ENCODE measurements at regions not wholly inside any gene's neighbourhood (a gene's known extent, or its start where the extent isn't known, plus 50 kb on each side); places are given as distances from the start of the nearest gene placed in this dataset.

DNA sequence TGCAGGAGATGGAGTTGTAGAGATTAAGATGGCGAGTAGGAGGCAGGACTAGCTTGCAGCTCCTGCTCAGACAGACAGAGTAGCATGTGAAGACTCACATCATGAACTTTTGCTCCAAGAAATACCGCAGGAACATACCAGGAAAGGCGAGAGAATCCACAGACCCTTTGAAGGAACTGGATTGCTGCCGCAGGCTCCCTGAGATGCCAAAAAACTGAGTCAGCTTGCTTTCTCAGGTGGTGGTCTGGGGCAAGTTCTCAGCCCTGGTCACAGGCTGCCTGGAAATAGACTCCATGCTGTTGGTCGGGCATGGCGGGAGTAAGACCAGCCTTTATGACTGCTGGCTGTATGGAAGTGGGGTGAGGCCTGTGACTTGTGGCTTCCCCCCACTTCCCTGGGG is 163.6 kb upstream of the NAV3 start:
- Histone ChIP-seq H3K79me2 (ENCODE audit: low read length) (no peaks in the 10 kb centered on the region), H3K36me3 (replicated peaks; ENCODE audit: low read depth, low read length) (no peaks in the 10 kb centered on the region), H2AFZ (ENCODE audit: low read depth, low read length) (no peak overlapping the region), H3K27ac (ENCODE audit: low read length) (no peak overlapping the region), H3K4me2 (ENCODE audit: low read length) (no peak overlapping the region), H3K27me3 (ENCODE audit: low read depth, low read length) (no peaks in the 10 kb centered on the region), H3K4me3 (ENCODE audit: low read length) (no peak overlapping the region), H3K4me1 (ENCODE audit: low read length) (no peaks in the 10 kb centered on the region), H4K20me1 (ENCODE audit: insufficient read depth, low read length) (no peaks in the 10 kb centered on the region), H3K9me3 (ENCODE audit: insufficient read depth, low read length) (no peaks in the 10 kb centered on the region), H3K9ac (ENCODE audit: low read length) (no peak overlapping the region)
- TF ChIP-seq EZH2phosphoT487 (IDR thresholded peaks at IDR 0.05; ENCODE audit: low read depth): no peak
- TF ChIP-seq CTCF (IDR thresholded peaks at IDR 0.05; ENCODE audit: low read depth, low read length): no peak

DNA sequence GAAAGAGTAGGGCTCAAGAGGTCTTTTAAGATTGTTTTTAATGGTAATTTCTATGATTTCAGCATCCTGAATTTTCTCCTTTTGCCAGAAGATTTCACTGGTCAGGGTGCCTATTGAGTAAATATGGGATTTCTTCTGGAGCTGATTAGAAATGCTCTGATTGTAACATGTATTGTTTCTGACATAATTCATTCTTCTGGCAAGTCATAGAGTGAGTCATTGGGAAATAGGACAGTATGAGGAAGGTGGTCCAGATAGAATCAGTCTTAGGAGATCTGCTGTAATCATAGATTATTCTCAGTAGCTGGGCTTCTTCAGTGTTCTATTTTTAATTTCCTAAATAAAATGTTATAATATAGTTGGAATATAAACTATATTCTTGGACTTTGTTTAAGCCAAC is 182.0 kb upstream of the NAV3 start:
- Histone ChIP-seq H2AFZ (ENCODE audit: low read depth, low read length) (no peak overlapping the region), H3K27ac (ENCODE audit: low read length) (no peak overlapping the region), H3K9ac (ENCODE audit: low read length) (no peak overlapping the region), H3K4me2 (ENCODE audit: low read length) (no peak overlapping the region), H3K79me2 (ENCODE audit: low read length) (no peaks in the 10 kb centered on the region), H3K4me1 (ENCODE audit: low read length) (no peaks in the 10 kb centered on the region), H4K20me1 (ENCODE audit: insufficient read depth, low read length) (no peaks in the 10 kb centered on the region), H3K4me3 (ENCODE audit: low read length) (no peak overlapping the region), H3K36me3 (replicated peaks; ENCODE audit: low read depth, low read length) (no peaks in the 10 kb centered on the region), H3K9me3 (ENCODE audit: insufficient read depth, low read length) (no peaks in the 10 kb centered on the region), H3K27me3 (ENCODE audit: low read depth, low read length) (no peaks in the 10 kb centered on the region)
- TF ChIP-seq EZH2phosphoT487 (IDR thresholded peaks at IDR 0.05; ENCODE audit: low read depth) (no peak), CTCF (IDR thresholded peaks at IDR 0.05; ENCODE audit: low read depth, low read length) (no peak)

- Histone ChIP-seq H3K27me3 (ENCODE audit: low read depth, low read length) (no peaks in the 10 kb centered on the region), H3K9me3 (ENCODE audit: insufficient read depth, low read length) (no peaks in the 10 kb centered on the region), H3K4me3 (ENCODE audit: low read length) (no peak overlapping the region), H3K4me1 (ENCODE audit: low read length) (peaks cover 1% of the 10 kb centered on the region), H4K20me1 (ENCODE audit: insufficient read depth, low read length) (no peaks in the 10 kb centered on the region), H2AFZ (ENCODE audit: low read depth, low read length) (no peak overlapping the region; the same call in 1 of the 2 replicates), H3K9ac (ENCODE audit: low read length) (no peak overlapping the region), H3K4me2 (ENCODE audit: low read length) (no peak overlapping the region), H3K36me3 (replicated peaks; ENCODE audit: low read depth, low read length) (no peaks in the 10 kb centered on the region), H3K27ac (ENCODE audit: low read length) (no peak overlapping the region), H3K79me2 (ENCODE audit: low read length) (no peaks in the 10 kb centered on the region)
- TF ChIP-seq CTCF (IDR thresholded peaks at IDR 0.05; ENCODE audit: low read depth, low read length) (no peak), EZH2phosphoT487 (IDR thresholded peaks at IDR 0.05; ENCODE audit: low read depth) (no peak)
Observed at GRCh38 chr12:77645966-77646598, 184.6 kb upstream of the NAV3 start.

GRCh38 chr12:77644915-77645605 is 185.6 kb upstream of the NAV3 start:
- TF ChIP-seq EZH2phosphoT487 (IDR thresholded peaks at IDR 0.05; ENCODE audit: low read depth) (no peak), CTCF (IDR thresholded peaks at IDR 0.05; ENCODE audit: low read depth, low read length) (no peak)
- Histone ChIP-seq H3K4me3 (ENCODE audit: low read length) (no peak overlapping the region), H3K27me3 (ENCODE audit: low read depth, low read length) (no peaks in the 10 kb centered on the region), H3K79me2 (ENCODE audit: low read length) (no peaks in the 10 kb centered on the region), H3K4me1 (ENCODE audit: low read length) (peaks cover 5% of the 10 kb centered on the region), H3K27ac (ENCODE audit: low read length) (no peak overlapping the region), H3K36me3 (replicated peaks; ENCODE audit: low read depth, low read length) (no peaks in the 10 kb centered on the region), H3K4me2 (ENCODE audit: low read length) (no peak overlapping the region), H3K9me3 (ENCODE audit: insufficient read depth, low read length) (no peaks in the 10 kb centered on the region), H4K20me1 (ENCODE audit: insufficient read depth, low read length) (no peaks in the 10 kb centered on the region), H3K9ac (ENCODE audit: low read length) (no peak overlapping the region), H2AFZ (ENCODE audit: low read depth, low read length) (no peak overlapping the region)
